ENCODE measurements at regions not wholly inside any gene's neighbourhood (a gene's known extent, or its start where the extent isn't known, plus 50 kb on each side); places are given as distances from the start of the nearest gene placed in this dataset.

GRCh38 chr15:58244536-58244935 lies 106.4 kb downstream of the AQP9 start:
- TF ChIP-seq CBX8 (IDR thresholded peaks at IDR 0.05): no peak
- no peak for TF ChIP-seq CTCF (IDR thresholded peaks at IDR 0.05)
- TF ChIP-seq ZFP36 (IDR thresholded peaks at IDR 0.05; ENCODE audit: borderline replicate concordance, partially characterized antibody): no peak
- TF ChIP-seq CHD2 (IDR thresholded peaks at IDR 0.05; ENCODE audit: low read length, partially characterized antibody): no peak
